ENCODE measurements at regions not wholly inside any gene's neighbourhood (a gene's known extent, or its start where the extent isn't known, plus 50 kb on each side); places are given as distances from the start of the nearest gene placed in this dataset.
A peak's percentile ranks its signal among the peaks of the same experiment; 100 is the strongest.
"Not testable (repeated sequence)": the region's sequence is repeated elsewhere in the genome, so short reads cannot be mapped to it uniquely, and the experiment has no call there.

GRCh38 chr20:53774461-53775203, 181.0 kb upstream of the ZNF217 start:
- TF ChIP-seq, protein P1, sequence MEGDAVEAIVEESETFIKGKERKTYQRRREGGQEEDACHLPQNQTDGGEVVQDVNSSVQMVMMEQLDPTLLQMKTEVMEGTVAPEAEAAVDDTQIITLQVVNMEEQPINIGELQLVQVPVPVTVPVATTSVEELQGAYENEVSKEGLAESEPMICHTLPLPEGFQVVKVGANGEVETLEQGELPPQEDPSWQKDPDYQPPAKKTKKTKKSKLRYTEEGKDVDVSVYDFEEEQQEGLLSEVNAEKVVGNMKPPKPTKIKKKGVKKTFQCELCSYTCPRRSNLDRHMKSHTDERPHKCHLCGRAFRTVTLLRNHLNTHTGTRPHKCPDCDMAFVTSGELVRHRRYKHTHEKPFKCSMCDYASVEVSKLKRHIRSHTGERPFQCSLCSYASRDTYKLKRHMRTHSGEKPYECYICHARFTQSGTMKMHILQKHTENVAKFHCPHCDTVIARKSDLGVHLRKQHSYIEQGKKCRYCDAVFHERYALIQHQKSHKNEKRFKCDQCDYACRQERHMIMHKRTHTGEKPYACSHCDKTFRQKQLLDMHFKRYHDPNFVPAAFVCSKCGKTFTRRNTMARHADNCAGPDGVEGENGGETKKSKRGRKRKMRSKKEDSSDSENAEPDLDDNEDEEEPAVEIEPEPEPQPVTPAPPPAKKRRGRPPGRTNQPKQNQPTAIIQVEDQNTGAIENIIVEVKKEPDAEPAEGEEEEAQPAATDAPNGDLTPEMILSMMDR (conservative IDR thresholded peaks at IDR 0.05; ENCODE audit: low read depth, low read length), result no peak
- DNase-seq (ENCODE audit: low read depth), result peak; percentile 79
- H3K4me3 ChIP-seq (ENCODE audit: low read depth, low read length), result no peak overlapping the region

DNA sequence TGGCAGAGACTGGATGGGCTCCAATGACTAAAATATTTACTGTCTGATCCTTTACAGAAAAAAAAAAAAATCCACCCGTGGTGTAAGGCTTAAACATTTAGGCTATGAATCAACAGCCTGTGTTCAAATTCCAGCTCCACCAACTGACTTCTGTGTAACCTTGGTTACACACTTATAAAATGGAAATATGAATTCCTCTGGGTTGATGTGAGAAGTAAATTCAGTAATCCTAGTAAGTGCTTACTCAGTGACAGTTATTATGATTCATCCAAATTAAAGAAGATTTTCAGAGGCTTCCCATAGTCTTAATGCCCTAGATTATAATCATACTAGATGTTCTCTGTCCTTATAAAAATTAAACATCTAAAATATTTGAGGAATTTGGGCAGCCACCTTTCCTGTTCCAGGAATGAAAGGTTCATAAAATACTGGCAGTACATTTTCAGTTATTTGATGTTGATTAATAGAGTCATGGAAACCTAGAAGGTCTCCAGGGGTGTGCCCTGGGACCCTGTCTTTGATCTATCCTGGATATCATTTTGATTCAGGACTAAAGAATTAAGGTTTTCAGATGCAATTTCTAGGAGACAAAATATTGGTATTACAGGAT, 180.3 kb upstream of the ZNF217 start:
- TF ChIP-seq, protein P1 (conservative IDR thresholded peaks at IDR 0.05; ENCODE audit: low read depth, low read length), result no peak
- peak; percentile 97 for DNase-seq (ENCODE audit: low read depth)
- no peak overlapping the region for H3K4me3 ChIP-seq (ENCODE audit: low read depth, low read length)

DNA sequence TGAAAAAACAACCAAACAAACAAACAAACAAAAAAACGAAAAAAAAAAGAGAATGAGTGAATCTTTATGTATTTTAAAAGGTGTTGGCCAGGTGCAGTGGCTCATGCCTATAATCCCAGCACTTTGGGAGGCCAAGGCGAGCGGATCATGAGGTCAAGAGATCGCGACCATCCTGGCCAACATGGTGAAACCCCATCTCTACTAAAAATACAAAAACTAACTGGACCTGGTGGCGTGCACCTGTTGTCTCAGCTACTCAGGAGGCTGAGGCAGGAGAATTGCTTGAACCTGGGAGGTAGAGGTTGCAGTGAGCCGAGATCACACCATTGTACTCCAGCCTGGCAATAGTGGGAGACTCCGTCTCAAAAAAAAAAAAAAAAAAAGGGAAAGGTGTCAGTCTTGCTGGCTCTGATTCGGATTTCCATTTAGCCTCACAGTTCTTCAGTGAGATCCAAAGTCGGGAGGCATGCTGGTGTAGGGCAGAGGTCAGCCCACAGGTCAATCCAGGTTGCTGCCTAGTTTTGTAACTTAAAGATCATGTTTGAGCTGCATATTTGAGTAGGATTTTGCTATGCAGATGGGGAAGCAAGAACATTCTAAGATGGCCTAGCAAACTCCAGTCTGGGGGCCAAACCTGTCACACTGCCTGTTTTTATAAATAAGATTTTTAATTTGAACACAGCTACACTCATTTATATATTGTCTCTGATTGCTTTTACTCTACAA, 179.6 kb upstream of the ZNF217 start:
- DNase-seq (ENCODE audit: low read depth); H3K4me3 ChIP-seq (ENCODE audit: low read depth, low read length): not testable (repeated sequence)

GRCh38 chr20:53769041-53769440, 175.4 kb upstream of the ZNF217 start:
- peak; percentile 58 for DNase-seq (ENCODE audit: low read depth)

DNA sequence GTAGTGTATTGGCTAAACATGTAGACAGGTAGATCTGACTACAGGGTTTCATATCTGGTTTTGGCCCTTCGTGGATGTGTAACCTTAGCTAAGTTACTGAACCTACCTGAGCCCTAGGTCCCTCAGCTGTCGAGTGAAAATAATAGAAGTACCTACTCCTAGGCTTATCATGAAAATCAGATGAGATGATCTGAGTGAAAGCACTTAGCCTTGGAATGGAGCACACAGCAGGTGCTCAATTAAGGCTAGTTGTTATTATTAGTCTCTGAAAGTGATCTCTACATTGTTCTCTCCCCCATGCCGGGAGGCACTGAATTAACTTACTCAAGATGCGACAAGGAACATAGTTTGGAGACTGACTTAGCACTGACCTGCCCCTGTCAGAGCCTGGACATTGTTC, 174.7 kb upstream of the ZNF217 start:
- no peak for DNase-seq (ENCODE audit: low read depth)
- TF ChIP-seq, protein P1 (conservative IDR thresholded peaks at IDR 0.05; ENCODE audit: low read depth, low read length), result no peak
- H3K4me3 ChIP-seq (ENCODE audit: low read depth, low read length), result no peak overlapping the region

More at GRCh38 chr20:53769041-53769440, 175.4 kb upstream of the ZNF217 start:
- H3K4me3 ChIP-seq (ENCODE audit: low read depth, low read length), result no peak overlapping the region
- TF ChIP-seq, protein P1 (conservative IDR thresholded peaks at IDR 0.05; ENCODE audit: low read depth, low read length), result no peak

DNA sequence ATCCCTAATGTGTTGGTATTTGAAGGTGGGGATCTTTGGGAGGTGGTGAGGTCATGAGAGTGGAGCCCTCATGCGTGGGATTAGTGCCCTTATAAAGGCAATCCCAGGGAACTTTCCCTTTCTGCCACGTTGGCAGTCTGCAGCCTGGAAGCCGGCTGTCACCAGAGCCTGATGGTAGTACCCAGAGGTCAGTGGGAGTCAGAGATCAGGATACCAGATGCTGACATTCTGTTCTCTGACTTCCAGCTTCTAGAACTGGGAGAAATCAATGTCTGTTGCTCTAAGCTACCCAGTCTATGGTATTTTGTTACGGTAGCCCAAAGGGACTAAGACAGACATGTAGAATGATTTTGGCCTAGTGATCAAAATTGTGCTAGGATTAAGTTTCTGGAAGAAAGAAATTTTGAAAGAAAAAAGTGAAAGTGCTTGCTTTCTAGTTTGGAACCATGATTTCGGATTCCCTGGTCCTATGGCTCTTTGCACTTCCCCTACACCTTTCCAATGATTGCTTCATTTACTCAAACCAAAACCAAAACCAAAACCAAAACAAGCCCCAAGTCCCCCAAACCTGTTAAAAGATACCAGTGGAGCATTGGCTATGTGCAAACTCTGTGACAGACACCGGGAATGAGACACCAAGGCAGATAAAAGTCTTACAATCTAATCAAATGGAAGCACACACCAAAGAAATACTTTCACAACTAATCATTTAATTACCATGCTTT, 173.7 kb upstream of the ZNF217 start:
- DNase-seq (ENCODE audit: low read depth), result no peak
- TF ChIP-seq, protein P1 (conservative IDR thresholded peaks at IDR 0.05; ENCODE audit: low read depth, low read length), result no peak
- H3K4me3 ChIP-seq (ENCODE audit: low read depth, low read length), result no peak overlapping the region

- DNase-seq (ENCODE audit: low read depth), result no peak
Measured at GRCh38 chr20:53764415-53764800, 170.8 kb upstream of the ZNF217 start.

More at GRCh38 chr20:53764415-53764800, 170.8 kb upstream of the ZNF217 start:
- TF ChIP-seq, protein P1 (conservative IDR thresholded peaks at IDR 0.05; ENCODE audit: low read depth, low read length), result no peak
- H3K4me3 ChIP-seq (ENCODE audit: low read depth, low read length), result peak overlapping the region; percentile 40

All from choroid plexus epithelial cell (primary cell).